NCI-H526 (cell line): ENCODE measurements at regions not wholly inside any gene's neighbourhood (a gene's known extent, or its start where the extent isn't known, plus 50 kb on each side); places are given as distances from the start of the nearest gene placed in this dataset.
"Not testable (repeated sequence)": the region's sequence is repeated elsewhere in the genome, so short reads cannot be mapped to it uniquely, and the experiment has no call there.

Source experiments
- DNase-seq, 2 experiments: peaks; one replicate each; lab custom pipeline; 2025; lab: John Stamatoyannopoulos, UW

GRCh38 chr2:122020377-122020776, 264.9 kb downstream of the TSN start:
- no peak for DNase-seq

- no peak for DNase-seq
These were observed 266.5 kb downstream of the TSN start for GRCh38 chr2:122021941-122022340.

GRCh38 chr2:122022531-122022930, 267.1 kb downstream of the TSN start:
- no peak for DNase-seq

- DNase-seq = peak in 1 of 2 experiments; percentile 12
These were observed 267.8 kb downstream of the TSN start for GRCh38 chr2:122023059-122023864.

GRCh38 chr2:122027510-122028217, 272.2 kb downstream of the TSN start:
- DNase-seq = no peak

GRCh38 chr2:122028371-122029100, 273.1 kb downstream of the TSN start:
- DNase-seq = no peak

GRCh38 chr2:122029456-122029855, 274.0 kb downstream of the TSN start:
- DNase-seq = no peak

- DNase-seq = no peak
These were observed 274.5 kb downstream of the TSN start for GRCh38 chr2:122029945-122030344.

- DNase-seq = peak; percentile 24 to 66
These were observed 276.3 kb downstream of the TSN start for GRCh38 chr2:122031544-122032263.

GRCh38 chr2:122032264-122032645, 276.8 kb downstream of the TSN start:
- no peak for DNase-seq

GRCh38 chr2:122033778-122034177, 278.3 kb downstream of the TSN start:
- no peak for DNase-seq

- DNase-seq = no peak
These were observed 278.9 kb downstream of the TSN start for GRCh38 chr2:122034344-122034743.

GRCh38 chr2:122034777-122035176, 279.3 kb downstream of the TSN start:
- no peak for DNase-seq

GRCh38 chr2:122038816-122039215, 283.4 kb downstream of the TSN start:
- DNase-seq = not testable (repeated sequence)

- no peak for DNase-seq
These were observed 286.0 kb downstream of the TSN start for GRCh38 chr2:122041455-122041854.

- DNase-seq = not testable (repeated sequence)
These were observed 296.2 kb downstream of the TSN start for GRCh38 chr2:122051659-122052058.

GRCh38 chr2:122055521-122055931, 300.1 kb downstream of the TSN start:
- no peak for DNase-seq

- no peak for DNase-seq
These were observed 301.4 kb downstream of the TSN start for GRCh38 chr2:122056853-122057252.

- no peak for DNase-seq
These were observed 305.8 kb downstream of the TSN start for GRCh38 chr2:122061206-122061605.

- no peak for DNase-seq
These were observed 306.4 kb downstream of the TSN start for GRCh38 chr2:122061831-122062230.

GRCh38 chr2:122062506-122062905, 307.1 kb downstream of the TSN start:
- DNase-seq = no peak

- no peak for DNase-seq
These were observed 308.3 kb downstream of the TSN start for GRCh38 chr2:122063716-122064115.
